ENCODE measurements at regions not wholly inside any gene's neighbourhood (a gene's known extent, or its start where the extent isn't known, plus 50 kb on each side); places are given as distances from the start of the nearest gene placed in this dataset.

DNA sequence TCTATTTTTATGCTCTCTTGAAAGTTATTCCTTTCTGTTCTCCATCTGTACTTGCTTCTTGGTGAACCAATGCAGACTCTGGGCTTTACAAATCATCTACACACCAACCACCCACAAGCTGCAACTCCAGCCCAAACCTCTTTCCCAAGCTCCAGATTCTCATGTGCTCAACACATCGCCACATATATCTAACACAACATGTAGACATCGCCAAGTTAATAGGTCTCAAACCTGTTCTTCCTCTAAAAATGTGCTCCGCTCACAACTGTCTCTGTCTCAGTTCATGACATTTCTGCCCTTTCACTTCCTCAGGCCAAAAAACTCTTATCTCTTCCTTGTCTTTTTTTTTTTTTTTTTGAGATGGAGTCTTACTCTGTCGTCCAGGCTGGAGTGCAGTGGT, 95.7 kb upstream of the EEPD1 start:
- in situ Hi-C loops (cut with MboI; ENCODE audit: low sequenced_read_pairs) (no loop called here), intact Hi-C loops (cut with micrococcal nuclease) (no loop called here), dilution Hi-C loops (cut with HindIII; ENCODE audit: low sequenced_read_pairs, unreplicated experiment) (no loop called here)
- no peak overlapping the region for H2BK5ac ChIP-seq (ENCODE audit: low read depth, low read length, poor library complexity, severe bottlenecking)
- no peaks in the 10 kb centered on the region for H3K79me1 ChIP-seq (ENCODE audit: low read depth in 1 of 2, low read length in 2 of 2)
- no peak overlapping the region for H2AK9ac ChIP-seq (replicated peaks; ENCODE audit: low read depth, low read length, poor library complexity)
- no peak overlapping the region for H2BK20ac ChIP-seq (ENCODE audit: low read depth, low read length)
- no peak overlapping the region for H3K56ac ChIP-seq (ENCODE audit: extremely low read depth, insufficient read depth, low read length)
- H3K9me1 ChIP-seq (ENCODE audit: insufficient read depth, low read length) = no peaks in the 10 kb centered on the region
- H3K9ac ChIP-seq (ENCODE audit: low read depth, low read length) = no peak overlapping the region
- CTCF ChIA-PET = no interaction called here
- H2BK120ac ChIP-seq (ENCODE audit: low read depth, low read length) = no peak overlapping the region
- no peak overlapping the region for H4K8ac ChIP-seq (ENCODE audit: low read depth in 2 of 2, low read length in 2 of 2)
- no TSS peak for BruUV-seq (replicated peaks)
- H3K14ac ChIP-seq (replicated peaks; ENCODE audit: low read depth, low read length) = no peak overlapping the region
- H4K20me1 ChIP-seq (ENCODE audit: insufficient read depth, low read length) = no peaks in the 10 kb centered on the region
- H3K36me3 ChIP-seq (ENCODE audit: control insufficient read depth, insufficient read depth, low read length) = no peaks in the 10 kb centered on the region
- ATAC-seq (ENCODE audit: low read depth) (no peak), DNase-seq (no peak)
- H3K4me2 ChIP-seq (ENCODE audit: low read depth, low read length) = no peak overlapping the region
- H2BK15ac ChIP-seq (ENCODE audit: low read depth, low read length) = no peak overlapping the region
- H3K4me3 ChIP-seq (ENCODE audit: insufficient read depth, low read depth, low read length) = no peak overlapping the region
- no peak overlapping the region for H3K23ac ChIP-seq (ENCODE audit: low read depth, low read length)
- H4K5ac ChIP-seq (ENCODE audit: low read depth, low read length) = no peak overlapping the region
- no peak overlapping the region for H2AK5ac ChIP-seq (ENCODE audit: low read depth, low read length)
- no peak overlapping the region for H3K27ac ChIP-seq (ENCODE audit: insufficient read depth, low read length)
- H3K9me3 ChIP-seq (ENCODE audit: control insufficient read depth, insufficient read depth, low read length) = no peaks in the 10 kb centered on the region
- no peak overlapping the region for H3K4ac ChIP-seq (ENCODE audit: low read depth, low read length)
- POLR2A ChIA-PET (ENCODE audit: unreplicated experiment) = no interaction called here
- no peaks in the 10 kb centered on the region; the same call in 1 of the 2 replicates for H3K4me1 ChIP-seq (ENCODE audit: control insufficient read depth, insufficient read depth, low read length)
- H3K27me3 ChIP-seq (ENCODE audit: control insufficient read depth, insufficient read depth, low read length) = peaks cover 11% of the 10 kb centered on the region
- H3K18ac ChIP-seq (ENCODE audit: low read depth, low read length) = no peak overlapping the region
- no peak overlapping the region for H4K91ac ChIP-seq (ENCODE audit: insufficient read depth, low read depth, low read length)
- TF ChIP-seq, protein P1, sequence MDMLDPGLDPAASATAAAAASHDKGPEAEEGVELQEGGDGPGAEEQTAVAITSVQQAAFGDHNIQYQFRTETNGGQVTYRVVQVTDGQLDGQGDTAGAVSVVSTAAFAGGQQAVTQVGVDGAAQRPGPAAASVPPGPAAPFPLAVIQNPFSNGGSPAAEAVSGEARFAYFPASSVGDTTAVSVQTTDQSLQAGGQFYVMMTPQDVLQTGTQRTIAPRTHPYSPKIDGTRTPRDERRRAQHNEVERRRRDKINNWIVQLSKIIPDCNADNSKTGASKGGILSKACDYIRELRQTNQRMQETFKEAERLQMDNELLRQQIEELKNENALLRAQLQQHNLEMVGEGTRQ (IDR thresholded peaks at IDR 0.05; ENCODE audit: low read depth, low read length) = no peak
- TF ChIP-seq FOS (IDR thresholded peaks at IDR 0.05; ENCODE audit: low read depth, low read length) = no peak
- TF ChIP-seq MAFK (IDR thresholded peaks at IDR 0.05; ENCODE audit: low read depth, low read length) = no peak
- TF ChIP-seq NFE2L2 (IDR thresholded peaks at IDR 0.05; ENCODE audit: low read depth, low read length) = no peak
- TF ChIP-seq, protein P2, sequence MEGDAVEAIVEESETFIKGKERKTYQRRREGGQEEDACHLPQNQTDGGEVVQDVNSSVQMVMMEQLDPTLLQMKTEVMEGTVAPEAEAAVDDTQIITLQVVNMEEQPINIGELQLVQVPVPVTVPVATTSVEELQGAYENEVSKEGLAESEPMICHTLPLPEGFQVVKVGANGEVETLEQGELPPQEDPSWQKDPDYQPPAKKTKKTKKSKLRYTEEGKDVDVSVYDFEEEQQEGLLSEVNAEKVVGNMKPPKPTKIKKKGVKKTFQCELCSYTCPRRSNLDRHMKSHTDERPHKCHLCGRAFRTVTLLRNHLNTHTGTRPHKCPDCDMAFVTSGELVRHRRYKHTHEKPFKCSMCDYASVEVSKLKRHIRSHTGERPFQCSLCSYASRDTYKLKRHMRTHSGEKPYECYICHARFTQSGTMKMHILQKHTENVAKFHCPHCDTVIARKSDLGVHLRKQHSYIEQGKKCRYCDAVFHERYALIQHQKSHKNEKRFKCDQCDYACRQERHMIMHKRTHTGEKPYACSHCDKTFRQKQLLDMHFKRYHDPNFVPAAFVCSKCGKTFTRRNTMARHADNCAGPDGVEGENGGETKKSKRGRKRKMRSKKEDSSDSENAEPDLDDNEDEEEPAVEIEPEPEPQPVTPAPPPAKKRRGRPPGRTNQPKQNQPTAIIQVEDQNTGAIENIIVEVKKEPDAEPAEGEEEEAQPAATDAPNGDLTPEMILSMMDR (conservative IDR thresholded peaks at IDR 0.05; ENCODE audit: low read depth, low read length) = no peak
- TF ChIP-seq SMC3 (IDR thresholded peaks at IDR 0.05; ENCODE audit: low read depth, low read length) = no peak
- TF ChIP-seq RAD21 (IDR thresholded peaks at IDR 0.05; ENCODE audit: low read length) = no peak
- TF ChIP-seq CEBPB (IDR thresholded peaks at IDR 0.05; ENCODE audit: low read depth, low read length) = no peak
- no peak for TF ChIP-seq CHD1 (IDR thresholded peaks at IDR 0.05; ENCODE audit: low read depth, low read length)
- no peak for TF ChIP-seq RFX5 (IDR thresholded peaks at IDR 0.05; ENCODE audit: low read depth, low read length)
- TF ChIP-seq POLR2A (IDR thresholded peaks at IDR 0.05; ENCODE audit: low read depth, low read length) = no peak
- no peak for TF ChIP-seq BHLHE40 (IDR thresholded peaks at IDR 0.05; ENCODE audit: low read depth, low read length)
- TF ChIP-seq RCOR1 (IDR thresholded peaks at IDR 0.05; ENCODE audit: insufficient replicate concordance, low read length) = no peak
- H2AFZ ChIP-seq (replicated peaks; ENCODE audit: low read length, poor library complexity) = no peak overlapping the region
- 79% methylated on average over 2 of the region's 4 CpGs; no CpG with 5 or more reads in 1 of the 2 experiments for WGBS, 2 experiments (ENCODE audit: extremely low coverage in 2 of 2, insufficient read length in 1 of 2)
